HepG2 (cell line): ENCODE measurements at regions not wholly inside any gene's neighbourhood (a gene's known extent, or its start where the extent isn't known, plus 50 kb on each side); places are given as distances from the start of the nearest gene placed in this dataset.

Experiments used
- CCAR2 ChIP-seq: fragments of 200-400 bp; formaldehyde crosslinking; optimal IDR thresholded peaks from 2 replicates; pipeline ENCODE3; 2018; ENCODE audit warnings: low read depth, mild to moderate bottlenecking, low read length, moderate library complexity
- CEBPG ChIP-seq: IDR thresholded peaks from 2 replicates; pipeline ENCODE4 v1.6.1; 2016
- CHD2 ChIP-seq: IDR thresholded peaks from 2 replicates; pipeline ENCODE4 v1.6.1; 2011; ENCODE audit warnings: low read depth, low read length, improper control_type of control experiment
- HNF4A ChIP-seq: sonication (generic); formaldehyde crosslinking; IDR thresholded peaks from 2 replicates; pipeline ENCODE4 v1.4.0; 2020; ENCODE audit warnings: missing genetic modification reagents
- KAT8 ChIP-seq: IDR thresholded peaks from 2 replicates; pipeline ENCODE4 v1.6.1; 2016; ENCODE audit warnings: missing genetic modification reagents, missing compliant biosample characterization
- SMC3 ChIP-seq: IDR thresholded peaks from 2 replicates; pipeline ENCODE4 v1.6.1; 2011; ENCODE audit warnings: low read length, improper control_type of control experiment
- TEF ChIP-seq: sonication (generic); formaldehyde crosslinking; IDR thresholded peaks from 2 replicates; pipeline ENCODE4 v1.5.0; 2020; ENCODE audit warnings: missing genetic modification reagents
- ZFP36L2 ChIP-seq: sonication (generic); formaldehyde crosslinking; IDR thresholded peaks from 2 replicates; pipeline ENCODE4 v1.4.0; 2020; ENCODE audit warnings: missing genetic modification reagents
- ZFP41 ChIP-seq: sonication (generic); formaldehyde crosslinking; IDR thresholded peaks from 2 replicates; pipeline ENCODE4 v1.4.0; 2020; ENCODE audit warnings: mild to moderate bottlenecking, missing genetic modification reagents, borderline replicate concordance
- ZHX1 ChIP-seq: sonication (generic); formaldehyde crosslinking; IDR thresholded peaks from 2 replicates; pipeline ENCODE4 v1.8.1; 2022; ENCODE audit warnings: low read depth, mild to moderate bottlenecking, missing genetic modification reagents
- ZMYM2 ChIP-seq: sonication (generic); formaldehyde crosslinking; IDR thresholded peaks from 2 replicates; pipeline ENCODE4 v1.8.0; 2022; ENCODE audit warnings: mild to moderate bottlenecking, missing genetic modification reagents
- ZMYM3 ChIP-seq: sonication (generic); formaldehyde crosslinking; IDR thresholded peaks from 2 replicates; pipeline ENCODE4 v1.5.1; 2020; ENCODE audit warnings: mild to moderate bottlenecking, missing genetic modification reagents
- ZNF275 ChIP-seq: sonication (generic); formaldehyde crosslinking; IDR thresholded peaks from 2 replicates; pipeline ENCODE4 v1.8.0; 2022; ENCODE audit warnings: missing genetic modification reagents, mild to moderate bottlenecking, inconsistent platforms, borderline replicate concordance
- ZNF280D ChIP-seq: sonication (generic); formaldehyde crosslinking; IDR thresholded peaks from 2 replicates; pipeline ENCODE4 v1.5.1; 2020; ENCODE audit warnings: mild to moderate bottlenecking, missing genetic modification reagents
- ZNF3 ChIP-seq: IDR thresholded peaks from 2 replicates; pipeline ENCODE4 v1.7.0; 2017; ENCODE audit warnings: inconsistent platforms
- ZNF639 ChIP-seq: conservative IDR thresholded peaks from 2 replicates; pipeline ENCODE4 v1.6.1; 2018; ENCODE audit warnings: missing genetic modification reagents
- ZNF776 ChIP-seq: sonication (generic); formaldehyde crosslinking; IDR thresholded peaks from 2 replicates; pipeline ENCODE4 v1.4.0; 2020; ENCODE audit warnings: mild to moderate bottlenecking, missing genetic modification reagents
- ZSCAN29 ChIP-seq: sonication (generic); formaldehyde crosslinking; conservative IDR thresholded peaks from 2 replicates; pipeline ENCODE4 v1.4.0; 2020; ENCODE audit warnings: mild to moderate bottlenecking, missing genetic modification reagents

- TF ChIP-seq ZNF280D (CRISPR knock-in tag) (no peak; the same call in 1 of the 2 replicates), ZMYM2 (peak; percentile 89), ZFP41 (CRISPR knock-in tag) (no peak), ZFP36L2 (no peak), KAT8 (CRISPR knock-in tag) (peak; percentile 85; the same call in 1 of the 2 replicates), ZNF275 (CRISPR knock-in tag) (no peak), ZNF639 (CRISPR knock-in tag) (0 out of 2 replicates have a peak, but pooled peaks have one; percentile 25), HNF4A (CRISPR knock-in tag) (peak; percentile 93), ZNF776 (CRISPR knock-in tag) (no peak), CHD2 (no peak), TEF (no peak), SMC3 (peak; percentile 25), ZHX1 (0 out of 2 replicates have a peak, but pooled peaks have one; percentile 59), ZNF3 (CRISPR knock-in tag) (no peak), ZSCAN29 (CRISPR knock-in tag) (no peak), CCAR2 (no peak), CEBPG (CRISPR knock-in tag) (peak; percentile 95), ZMYM3 (CRISPR knock-in tag) (peak; percentile 72; the same call in 1 of the 2 replicates)
These were observed 66.9 kb upstream of the ATF7IP2 start (continued) for GRCh38 chr16:10318798-10319500.
